ENCODE measurements at regions not wholly inside any gene's neighbourhood (a gene's known extent, or its start where the extent isn't known, plus 50 kb on each side); places are given as distances from the start of the nearest gene placed in this dataset.

- H3K27ac Mint-ChIP-seq: no peak overlapping the region
- no peak overlapping the region for H3K4me2 ChIP-seq
- no peaks in the 10 kb centered on the region for H3K79me2 ChIP-seq (replicated peaks; ENCODE audit: insufficient read depth)
- H3K27me3 Mint-ChIP-seq (ENCODE audit: insufficient read depth, low read depth, poor library complexity): no peaks in the 10 kb centered on the region
- no peak overlapping the region for H3K27ac ChIP-seq (ENCODE audit: low read depth)
- no peak overlapping the region for H3K4me3 Mint-ChIP-seq
- DNase-seq (ENCODE audit: low spot score): no peak
- no peaks in the 10 kb centered on the region for H3K36me3 Mint-ChIP-seq (ENCODE audit: low read depth)
- H3K4me1 Mint-ChIP-seq: no peaks in the 10 kb centered on the region
- H3K9me3 Mint-ChIP-seq: no peaks in the 10 kb centered on the region
- H3K27me3 ChIP-seq (ENCODE audit: insufficient read depth): no peaks in the 10 kb centered on the region
- TF ChIP-seq POLR2AphosphoS5 (IDR thresholded peaks at IDR 0.05; ENCODE audit: low read depth): no peak
- no peak for TF ChIP-seq EZH2 (IDR thresholded peaks at IDR 0.05; ENCODE audit: low read depth, unreplicated experiment)
- TF ChIP-seq ZNF114 (CRISPR knock-in tag; IDR thresholded peaks at IDR 0.05): no peak
- no peak for TF ChIP-seq ZNF331 (CRISPR knock-in tag; IDR thresholded peaks at IDR 0.05; ENCODE audit: low read depth)
- no peak for TF ChIP-seq JUNB (IDR thresholded peaks at IDR 0.05; ENCODE audit: unreplicated experiment)
- no peak for TF ChIP-seq REST (IDR thresholded peaks at IDR 0.05; ENCODE audit: unreplicated experiment)
- TF ChIP-seq EZH2phosphoT487 (IDR thresholded peaks at IDR 0.05; ENCODE audit: unreplicated experiment): no peak
- TF ChIP-seq ETS1 (IDR thresholded peaks at IDR 0.05): no peak
- no peak for TF ChIP-seq CTCF (conservative IDR thresholded peaks at IDR 0.05; ENCODE audit: low read depth in 2 of 2)
- no peak for TF ChIP-seq CREB1 (CRISPR knock-in tag; IDR thresholded peaks at IDR 0.05; ENCODE audit: low read depth)
- TF ChIP-seq STAT1 (IDR thresholded peaks at IDR 0.05; ENCODE audit: unreplicated experiment): no peak
- H3K9me2 ChIP-seq (ENCODE audit: insufficient read depth): no peaks in the 10 kb centered on the region
- ATAC-seq: no peak
- H3F3A ChIP-seq (replicated peaks; ENCODE audit: low read depth): no peaks in the 10 kb centered on the region
- no peaks in the 10 kb centered on the region for H3K4me1 ChIP-seq (ENCODE audit: insufficient read depth)
- H4K20me1 ChIP-seq (replicated peaks; ENCODE audit: insufficient read depth): no peaks in the 10 kb centered on the region
- no peak overlapping the region for H2AFZ ChIP-seq
- no peak overlapping the region for H3K4me3 ChIP-seq
- H3K36me3 ChIP-seq (ENCODE audit: insufficient read depth): no peaks in the 10 kb centered on the region
These were observed 473.6 kb downstream of the PTH2R start for GRCh38 chr2:208880171-208880570.
